ENCODE measurements at regions not wholly inside any gene's neighbourhood (a gene's known extent, or its start where the extent isn't known, plus 50 kb on each side); places are given as distances from the start of the nearest gene placed in this dataset.

- TF ChIP-seq E2F6 (IDR thresholded peaks at IDR 0.05): no peak
- TF ChIP-seq HDAC6 (IDR thresholded peaks at IDR 0.05; ENCODE audit: low read depth, low read length): no peak
- TF ChIP-seq GABPA (IDR thresholded peaks at IDR 0.05; ENCODE audit: borderline replicate concordance, insufficient read depth, low read length): no peak
- TF ChIP-seq SRF (IDR thresholded peaks at IDR 0.05; ENCODE audit: low read depth, low read length): no peak
- no peak for TF ChIP-seq TCF12 (IDR thresholded peaks at IDR 0.05; ENCODE audit: low read depth, low read length)
- TF ChIP-seq USF2 (IDR thresholded peaks at IDR 0.05; ENCODE audit: low read length): no peak
- no peak for TF ChIP-seq CTCF (IDR thresholded peaks at IDR 0.05; ENCODE audit: control extremely low read depth in 1 of 3, insufficient read depth in 1 of 3, low read depth in 1 of 3, low read length in 3 of 3)
- no peak for TF ChIP-seq EZH2 (IDR thresholded peaks at IDR 0.05; ENCODE audit: low read depth, low read length, severe bottlenecking)
- no peak for TF ChIP-seq RNF2 (IDR thresholded peaks at IDR 0.05; ENCODE audit: borderline replicate concordance, low read depth, low read length, missing control alignments, poor library complexity, severe bottlenecking)
Measured at GRCh38 chr17:73757420-73757819, 113.2 kb upstream of the SDK2 start (continued).
